Mesendoderm (in vitro differentiated cells): ENCODE measurements at regions not wholly inside any gene's neighbourhood (a gene's known extent, or its start where the extent isn't known, plus 50 kb on each side); places are given as distances from the start of the nearest gene placed in this dataset.
"Not testable (repeated sequence)": the region's sequence is repeated elsewhere in the genome, so short reads cannot be mapped to it uniquely, and the experiment has no call there.

ENCODE experiments used
- DNase-seq: peaks from one replicate; pipeline ENCODE4 v3.0.0; 2013
- H2AK5ac ChIP-seq: 2 replicates; pipeline ENCODE4 v1.6.1; 2013; ENCODE audit warnings: low read length, inconsistent platforms
- H2BK120ac ChIP-seq: 2 replicates; pipeline ENCODE4 v1.6.1; 2013; ENCODE audit warnings: low read depth, mild to moderate bottlenecking, low read length, moderate library complexity, mixed read lengths
- H2BK15ac ChIP-seq: replicated peaks from 2 replicates; pipeline ENCODE4 v1.6.1; 2013; ENCODE audit warnings: low read depth, mild to moderate bottlenecking, moderate library complexity
- H2BK5ac ChIP-seq: 2 replicates; pipeline ENCODE4 v1.6.1; 2013; ENCODE audit warnings: low read length, inconsistent platforms
- H3K18ac ChIP-seq: 2 replicates; pipeline ENCODE4 v1.6.1; 2013; ENCODE audit warnings: mild to moderate bottlenecking, low read length, mixed read lengths
- H3K23ac ChIP-seq: one replicate; pipeline ENCODE4 v1.6.1; 2013; ENCODE audit warnings: low read length
- H3K27ac ChIP-seq: 2 replicates; pipeline ENCODE4 v1.5.1; 2013; ENCODE audit warnings: low read depth, mild to moderate bottlenecking, inconsistent platforms, low read length, moderate library complexity
- H3K27me3 ChIP-seq: 2 replicates; pipeline ENCODE4 v1.6.1; 2013; ENCODE audit warnings: low read length, control low read depth, mild to moderate bottlenecking, inconsistent platforms; ENCODE audit not compliant: insufficient read depth, poor library complexity
- H3K36me3 ChIP-seq: 2 replicates; pipeline ENCODE4 v1.6.1; 2013; ENCODE audit warnings: low read length, inconsistent platforms; ENCODE audit not compliant: control insufficient read depth, insufficient read depth
- H3K4ac ChIP-seq: one replicate; pipeline ENCODE4 v1.6.1; 2013; ENCODE audit warnings: low read depth, mild to moderate bottlenecking, low read length, moderate library complexity
- H3K4me1 ChIP-seq: 2 replicates; pipeline ENCODE4 v1.6.1; 2013; ENCODE audit warnings: low read depth, low read length, inconsistent platforms; ENCODE audit not compliant: control insufficient read depth
- H3K4me2 ChIP-seq: 2 replicates; pipeline ENCODE4 v1.6.1; 2013; ENCODE audit warnings: low read length
- H3K4me3 ChIP-seq: 2 replicates; pipeline ENCODE4 v1.5.1; 2013; ENCODE audit warnings: mild to moderate bottlenecking, low read length
- H3K56ac ChIP-seq: one replicate; pipeline ENCODE4 v1.6.1; 2013; ENCODE audit warnings: low read length
- H3K79me1 ChIP-seq: 2 replicates; pipeline ENCODE4 v1.6.1; 2013; ENCODE audit warnings: low read length, inconsistent platforms
- H3K79me2 ChIP-seq: 2 replicates; pipeline ENCODE4 v1.6.1; 2013; ENCODE audit warnings: mild to moderate bottlenecking, low read length; ENCODE audit not compliant: control insufficient read depth, insufficient read depth
- H3K9ac ChIP-seq: 2 replicates; pipeline ENCODE4 v1.6.1; 2013; ENCODE audit warnings: low read length, inconsistent platforms
- H4K5ac ChIP-seq: one replicate; pipeline ENCODE4 v1.6.1; 2013; ENCODE audit warnings: low read length
- H4K8ac ChIP-seq: one replicate; pipeline ENCODE4 v1.6.1; 2013; ENCODE audit warnings: low read depth, mild to moderate bottlenecking, control low read depth, low read length, moderate library complexity
- WGBS: extraction: QIAGEN DNeasy Blood & Tissue Kit; methylation state at CpG from one replicate; pipeline ENCODE4 v1.1.7; 2013; ENCODE audit warnings: low lambda C conversion rate, missing lambda C conversion rate; ENCODE audit not compliant: insufficient coverage; ENCODE audit errors: extremely low coverage; 5-methylcytosine and 5-hydroxymethylcytosine counted together

DNA sequence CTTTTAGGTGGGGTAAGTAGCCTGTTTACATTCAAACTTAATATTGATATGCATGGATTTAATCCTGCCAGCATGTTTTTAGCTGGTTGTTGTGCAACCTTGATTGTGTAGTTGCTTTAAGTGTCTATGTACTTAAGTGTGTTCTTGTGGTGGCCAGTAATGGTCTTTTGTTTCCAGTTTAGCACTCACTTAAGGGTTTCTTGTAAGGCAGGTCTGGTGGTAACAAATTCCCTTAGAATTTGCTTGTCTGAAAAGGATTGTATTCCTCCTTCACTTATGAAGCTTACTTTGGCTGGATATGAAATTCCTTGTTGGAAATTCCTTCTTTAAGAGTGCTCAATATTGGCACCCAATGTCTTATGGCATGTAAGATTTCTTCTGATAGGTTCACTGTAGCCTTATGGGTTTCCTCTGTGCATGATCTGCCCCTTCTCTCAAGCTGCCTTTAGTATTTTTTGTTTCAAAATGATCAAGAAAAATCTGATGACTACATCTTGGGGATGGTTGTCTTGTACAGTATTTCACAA is 289.0 kb upstream of the C1QTNF3 start:
- H3K27ac ChIP-seq, H2BK15ac ChIP-seq, DNase-seq, H2BK5ac ChIP-seq, H2AK5ac ChIP-seq, H3K23ac ChIP-seq, H3K4me2 ChIP-seq, H3K56ac ChIP-seq, H3K27me3 ChIP-seq, H2BK120ac ChIP-seq, H4K8ac ChIP-seq, H3K4me1 ChIP-seq, H3K18ac ChIP-seq, H3K9ac ChIP-seq, H4K5ac ChIP-seq, H3K79me2 ChIP-seq, H3K4me3 ChIP-seq, H3K36me3 ChIP-seq, H3K4ac ChIP-seq, H3K79me1 ChIP-seq: not testable (repeated sequence)

- H3K18ac ChIP-seq, H3K4me3 ChIP-seq, H2BK15ac ChIP-seq, H3K9ac ChIP-seq, H4K5ac ChIP-seq, H3K56ac ChIP-seq, H2BK120ac ChIP-seq, H3K79me1 ChIP-seq, H3K27me3 ChIP-seq, H3K4me2 ChIP-seq, H3K79me2 ChIP-seq, H3K23ac ChIP-seq, H3K4ac ChIP-seq, H3K27ac ChIP-seq, DNase-seq, H3K4me1 ChIP-seq, H2AK5ac ChIP-seq, H3K36me3 ChIP-seq, H2BK5ac ChIP-seq, H4K8ac ChIP-seq: not testable (repeated sequence)
- no CpG with 5 or more reads among the region's 1 CpG for WGBS
These were observed 296.5 kb upstream of the C1QTNF3 start for GRCh38 chr5:34339408-34340001.

- H2BK15ac ChIP-seq, H3K4me1 ChIP-seq, H3K36me3 ChIP-seq, H3K4me2 ChIP-seq, H3K23ac ChIP-seq, H3K27ac ChIP-seq, H2BK120ac ChIP-seq, H3K56ac ChIP-seq, H3K79me2 ChIP-seq, H3K18ac ChIP-seq, H4K8ac ChIP-seq, DNase-seq, H3K4ac ChIP-seq, H3K27me3 ChIP-seq, H2AK5ac ChIP-seq, H3K4me3 ChIP-seq, H4K5ac ChIP-seq, H2BK5ac ChIP-seq, H3K79me1 ChIP-seq, H3K9ac ChIP-seq: not testable (repeated sequence)
- WGBS: no CpG with 5 or more reads among the region's 2 CpGs
These were observed 301.7 kb upstream of the RAI14 start for GRCh38 chr5:34354440-34354839.

DNA sequence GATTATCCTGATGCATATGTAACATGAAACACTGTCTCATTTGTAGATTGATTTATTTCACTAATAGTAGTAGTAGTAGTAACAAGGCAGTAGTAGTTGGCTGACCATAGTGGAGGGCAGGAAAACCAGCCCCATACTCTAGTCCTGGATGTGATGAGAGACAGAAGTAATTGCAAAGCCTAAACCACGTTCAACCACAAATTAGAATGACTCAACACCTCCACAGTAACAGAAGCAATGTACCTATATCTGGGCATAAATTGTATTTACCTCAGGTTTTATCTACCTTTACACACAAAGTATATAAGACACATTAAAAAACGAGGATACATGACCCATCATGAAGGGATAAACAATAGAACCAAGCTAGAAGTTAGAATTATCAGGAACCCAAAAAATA is 284.7 kb upstream of the RAI14 start:
- not testable (repeated sequence) for H3K56ac ChIP-seq, H3K9ac ChIP-seq, H3K23ac ChIP-seq, H3K4me3 ChIP-seq, H3K36me3 ChIP-seq, H2BK15ac ChIP-seq, H3K4ac ChIP-seq, H4K5ac ChIP-seq, H2BK5ac ChIP-seq, H3K27me3 ChIP-seq, H3K79me2 ChIP-seq, H3K18ac ChIP-seq, H3K79me1 ChIP-seq, H2AK5ac ChIP-seq, H3K27ac ChIP-seq, H3K4me2 ChIP-seq, H2BK120ac ChIP-seq, H4K8ac ChIP-seq, DNase-seq, H3K4me1 ChIP-seq
- WGBS: no CpG with 5 or more reads among the region's 2 CpGs

DNA sequence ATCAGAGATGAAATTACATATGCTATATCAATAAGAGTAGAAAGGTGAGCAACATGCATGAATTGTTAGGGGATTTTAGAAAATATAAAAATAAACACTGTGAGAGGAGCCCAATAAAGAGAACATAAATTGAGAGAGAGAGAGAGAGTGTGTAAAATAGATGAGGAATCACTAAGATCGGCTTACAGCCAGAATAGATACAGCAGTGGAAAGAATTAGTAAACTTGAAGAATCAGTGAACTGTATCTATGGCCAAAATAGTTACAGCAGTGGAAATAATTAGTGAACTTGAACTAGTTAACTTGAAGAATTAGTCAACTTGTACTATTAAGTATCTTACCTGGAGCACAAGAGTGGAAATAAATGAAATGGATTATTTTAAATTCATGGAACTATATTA is 284.3 kb upstream of the RAI14 start:
- not testable (repeated sequence) for H3K23ac ChIP-seq, H2BK120ac ChIP-seq, DNase-seq, H3K36me3 ChIP-seq, H3K27me3 ChIP-seq, H4K5ac ChIP-seq, H3K56ac ChIP-seq, H3K79me2 ChIP-seq, H3K79me1 ChIP-seq, H3K18ac ChIP-seq, H3K4me1 ChIP-seq, H3K9ac ChIP-seq, H3K4ac ChIP-seq, H2AK5ac ChIP-seq, H3K4me2 ChIP-seq, H2BK5ac ChIP-seq, H4K8ac ChIP-seq, H3K4me3 ChIP-seq, H3K27ac ChIP-seq, H2BK15ac ChIP-seq
- WGBS: no CpG with 5 or more reads among the region's 1 CpG

DNA sequence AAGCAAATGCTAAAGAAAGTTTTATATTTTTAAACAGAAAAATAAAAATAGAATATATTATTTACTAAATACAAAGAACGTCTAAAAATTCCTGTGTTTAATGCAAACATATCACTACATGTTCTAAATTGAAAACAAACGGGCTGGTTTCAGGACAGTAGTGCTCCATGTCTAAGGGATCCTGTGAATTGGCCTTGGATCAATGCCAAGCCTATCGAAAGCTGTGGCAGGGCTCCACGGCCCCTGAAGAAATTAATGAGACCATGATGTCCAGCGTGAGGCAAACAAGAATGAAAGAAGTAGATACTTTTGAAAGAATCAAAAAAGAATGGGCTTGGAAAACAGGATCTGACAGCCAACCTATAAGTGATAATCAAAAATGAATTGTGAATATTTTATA is 283.4 kb upstream of the RAI14 start:
- no CpG with 5 or more reads among the region's 5 CpGs for WGBS
- not testable (repeated sequence) for H3K4ac ChIP-seq, H4K5ac ChIP-seq, H3K79me1 ChIP-seq, H2BK120ac ChIP-seq, H3K56ac ChIP-seq, H3K4me3 ChIP-seq, H3K23ac ChIP-seq, H3K27ac ChIP-seq, H4K8ac ChIP-seq, DNase-seq, H3K27me3 ChIP-seq, H3K9ac ChIP-seq, H3K18ac ChIP-seq, H3K36me3 ChIP-seq, H3K4me2 ChIP-seq, H2BK5ac ChIP-seq, H2BK15ac ChIP-seq, H3K79me2 ChIP-seq, H3K4me1 ChIP-seq, H2AK5ac ChIP-seq
